HG03045 (cell line): ENCODE measurements at regions not wholly inside any gene's neighbourhood (a gene's known extent, or its start where the extent isn't known, plus 50 kb on each side); places are given as distances from the start of the nearest gene placed in this dataset.

Experiments
- ATAC-seq: cut with Tn5 transposase; IDR thresholded peaks from one replicate; pipeline ENCODE4 v1.9.1; 2021; ENCODE audit warnings: mild to moderate bottlenecking, moderate library complexity; ENCODE audit not compliant: unreplicated experiment

DNA sequence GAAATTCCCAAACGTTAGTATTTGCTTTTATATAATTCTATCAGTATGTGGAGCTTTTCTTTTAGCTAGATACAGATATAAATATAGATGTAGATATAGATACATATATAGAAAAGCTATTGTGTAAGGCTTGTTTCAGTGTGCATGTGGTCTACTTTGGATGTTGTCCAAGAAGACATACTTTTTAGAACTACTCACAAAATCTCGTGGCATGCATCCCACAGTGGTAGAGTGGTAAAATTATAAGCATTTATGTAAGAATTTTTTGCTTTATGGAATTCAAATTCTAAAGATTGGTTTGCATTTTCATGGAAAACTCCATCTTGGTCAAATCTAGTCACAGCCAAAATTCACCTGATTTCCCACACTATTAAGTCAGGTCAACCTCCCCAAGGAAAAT lies 880.4 kb downstream of the EFNB2 start:
- no peak for ATAC-seq

DNA sequence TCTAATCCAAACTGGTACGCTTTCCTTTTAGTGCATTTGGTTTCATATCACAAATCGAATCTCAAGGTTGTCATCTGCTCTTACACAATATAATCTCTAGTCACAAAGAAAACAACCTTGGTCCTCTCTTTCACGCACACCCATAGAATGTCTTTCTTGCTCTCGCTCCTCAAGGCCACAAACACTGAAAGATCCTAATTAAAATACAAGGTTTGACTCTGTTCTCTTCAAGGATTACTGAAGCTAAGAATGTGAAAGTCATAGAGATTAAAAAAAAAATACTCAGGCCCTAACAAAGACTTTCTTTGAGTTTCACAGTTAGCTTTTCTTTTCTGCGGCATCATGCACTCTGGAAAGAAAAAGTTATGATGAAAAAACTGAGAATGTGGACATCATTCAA lies 891.5 kb downstream of the EFNB2 start:
- no peak for ATAC-seq

DNA sequence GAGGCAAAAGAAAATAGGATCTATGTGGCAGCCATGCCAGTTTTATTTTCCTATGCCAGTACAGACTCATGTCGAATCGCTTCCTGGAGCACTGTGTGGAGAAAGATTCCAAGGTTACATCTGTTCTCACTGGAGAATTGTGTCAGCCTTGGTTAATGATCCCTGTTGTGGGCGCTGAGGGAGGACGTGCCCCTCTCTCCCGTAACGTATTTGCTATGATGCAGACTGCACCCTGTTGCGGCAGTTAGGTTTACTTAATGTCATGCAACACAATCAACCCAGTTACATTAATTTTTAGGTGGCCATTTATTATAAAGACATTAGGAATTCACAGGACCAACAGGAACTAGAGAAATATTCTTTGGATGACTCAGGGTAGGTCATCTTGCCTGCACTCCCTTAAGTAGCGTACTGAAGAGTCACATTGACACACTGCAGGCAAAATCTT lies 892.9 kb downstream of the EFNB2 start:
- ATAC-seq, result no peak

DNA sequence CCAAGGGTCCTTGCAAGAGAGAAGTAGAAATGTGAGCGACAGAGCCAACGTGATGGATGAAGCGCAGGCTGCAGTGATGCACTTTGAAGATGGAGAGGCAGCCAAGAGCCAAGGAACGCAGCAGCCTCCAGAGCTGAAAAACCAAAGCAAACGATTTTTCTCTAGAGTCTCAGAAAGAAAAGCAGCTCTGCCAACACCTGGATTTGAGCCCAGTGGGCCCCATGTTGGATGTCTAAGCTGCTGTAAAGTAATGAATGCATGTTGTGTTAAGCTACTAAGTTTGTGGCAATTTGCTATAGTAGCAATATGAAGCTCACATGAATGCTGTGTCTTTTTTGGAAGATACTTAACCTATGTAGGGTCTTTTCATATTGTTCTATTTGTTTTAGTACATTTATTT lies 894.3 kb downstream of the EFNB2 start:
- ATAC-seq, result no peak

DNA sequence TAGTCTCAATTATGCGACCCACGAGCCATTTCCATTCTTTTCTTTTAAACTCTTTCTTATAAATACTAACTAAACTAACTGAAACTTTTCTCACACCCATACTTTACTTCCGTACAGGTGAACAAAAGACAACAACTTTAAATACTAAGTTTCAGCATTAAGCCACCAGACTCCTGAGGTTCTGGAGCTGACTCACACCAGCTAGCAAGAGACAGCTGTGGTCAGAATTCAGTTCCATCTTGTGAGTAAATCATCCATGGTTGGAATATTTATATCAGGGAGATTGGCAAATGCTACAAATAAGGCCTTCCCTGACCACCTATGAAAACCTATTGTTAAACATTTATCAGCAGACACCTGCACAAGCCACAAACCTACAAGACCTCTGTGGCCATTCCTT lies 897.0 kb downstream of the EFNB2 start:
- ATAC-seq, result no peak

DNA sequence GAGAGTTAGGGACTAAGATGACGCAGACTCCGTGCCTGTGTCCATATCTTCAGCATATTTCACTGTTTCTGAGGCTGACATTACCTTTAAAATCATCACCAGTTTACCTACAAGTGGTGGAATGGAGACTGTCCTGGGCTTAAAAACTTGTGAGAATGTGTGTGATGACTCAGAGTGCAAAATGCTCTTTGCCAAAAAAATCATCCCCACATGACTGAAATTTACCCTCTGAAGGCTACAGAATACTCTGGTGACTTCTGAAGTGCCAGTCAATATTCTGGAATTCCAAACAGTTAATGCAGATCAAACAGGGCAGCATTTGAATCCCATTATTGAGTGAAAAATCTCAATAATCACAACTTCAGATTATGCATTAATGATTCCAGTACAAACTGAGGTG lies 901.4 kb downstream of the EFNB2 start:
- no peak for ATAC-seq

DNA sequence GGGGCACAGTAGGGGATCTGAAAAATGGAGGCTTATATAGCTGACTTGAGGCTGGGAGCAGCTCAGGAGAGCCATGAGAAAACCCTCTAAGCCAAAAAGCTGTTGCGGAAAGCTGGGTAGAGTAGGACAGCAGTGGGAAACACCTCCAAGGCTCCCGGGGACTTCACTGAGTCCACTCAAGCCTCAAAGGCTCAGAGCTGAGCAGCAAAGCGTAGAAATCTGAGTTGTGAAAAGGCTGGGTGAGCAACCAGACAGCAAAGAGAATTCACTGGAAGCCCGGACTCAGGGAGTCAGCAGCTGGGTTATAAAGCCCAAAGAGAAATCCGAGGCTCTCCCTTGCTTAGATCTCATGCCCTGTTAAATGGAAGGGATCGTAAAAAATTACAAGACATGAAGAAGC lies 905.0 kb downstream of the EFNB2 start:
- no peak for ATAC-seq

DNA sequence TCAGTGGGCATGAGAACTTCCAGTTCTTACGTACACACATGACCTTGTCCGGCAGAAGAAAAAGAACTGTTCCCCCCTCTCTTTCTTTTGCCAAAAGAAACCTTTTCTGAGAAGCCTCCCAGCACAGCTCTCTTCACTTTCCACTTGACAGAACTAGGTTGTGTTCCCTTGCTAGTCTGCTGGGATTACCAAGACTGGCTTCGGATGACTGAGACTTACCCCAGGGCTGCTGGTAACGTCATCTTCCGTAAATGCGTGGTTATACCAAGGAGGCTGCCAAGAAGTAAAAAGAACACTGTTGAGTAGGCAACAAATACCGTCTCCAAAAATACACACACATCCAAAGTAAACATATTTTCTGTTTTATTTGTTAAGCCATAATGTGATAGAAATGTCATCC lies 908.2 kb downstream of the EFNB2 start:
- no peak for ATAC-seq

DNA sequence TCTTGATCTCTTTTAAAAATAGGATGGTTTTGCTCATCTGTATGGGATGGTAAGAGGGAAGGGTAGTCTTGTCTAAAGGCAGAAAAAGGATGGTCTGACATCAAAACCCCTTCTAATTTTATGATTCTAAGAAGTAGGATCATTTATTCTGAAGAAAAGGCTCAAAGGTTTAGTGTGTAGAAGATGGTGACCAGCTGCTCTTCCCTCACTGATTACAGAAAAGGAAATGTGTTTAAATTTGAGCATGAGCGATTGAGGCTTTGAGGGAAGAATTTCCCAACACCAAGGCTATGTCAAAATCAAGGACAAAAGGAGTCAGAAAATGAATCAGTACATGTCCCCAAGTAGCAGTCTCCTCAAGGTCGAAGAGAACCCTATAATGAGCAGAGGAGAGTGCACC lies 909.8 kb downstream of the EFNB2 start:
- no peak for ATAC-seq

DNA sequence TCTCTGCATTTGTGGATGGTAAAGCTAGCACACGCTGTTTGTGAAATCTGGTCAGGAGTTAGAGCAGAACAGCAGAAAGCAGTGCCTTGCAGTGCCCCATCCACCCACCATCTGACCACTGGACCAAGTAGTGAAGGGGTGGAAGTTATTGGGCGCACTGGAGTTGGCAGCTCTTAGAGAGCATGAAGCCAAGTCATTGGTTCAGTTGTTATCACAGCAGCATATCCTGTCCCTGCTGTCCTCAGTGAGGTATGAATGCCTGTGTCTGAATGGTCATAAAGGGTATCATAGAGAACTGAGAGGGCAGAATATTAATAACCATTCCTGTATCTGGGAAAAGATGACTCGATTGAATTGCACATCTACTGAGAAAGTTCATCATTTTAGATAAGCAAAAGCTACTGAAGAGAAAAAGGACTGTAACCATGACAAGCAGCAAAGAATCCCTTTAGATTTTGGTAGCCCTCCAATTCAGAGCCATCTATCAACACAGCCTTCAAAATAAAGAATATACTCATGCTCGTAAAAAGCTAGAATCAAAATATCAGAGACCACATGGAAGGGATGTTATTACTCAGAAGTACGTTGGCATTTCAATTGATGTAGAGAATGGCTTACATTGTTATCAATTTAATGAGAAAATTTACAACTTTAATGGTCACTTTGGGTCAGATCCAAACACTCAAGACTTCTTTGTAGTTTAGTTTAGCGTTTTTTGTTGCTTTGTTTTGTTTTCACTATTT lies 919.0 kb downstream of the EFNB2 start:
- ATAC-seq, result no peak

DNA sequence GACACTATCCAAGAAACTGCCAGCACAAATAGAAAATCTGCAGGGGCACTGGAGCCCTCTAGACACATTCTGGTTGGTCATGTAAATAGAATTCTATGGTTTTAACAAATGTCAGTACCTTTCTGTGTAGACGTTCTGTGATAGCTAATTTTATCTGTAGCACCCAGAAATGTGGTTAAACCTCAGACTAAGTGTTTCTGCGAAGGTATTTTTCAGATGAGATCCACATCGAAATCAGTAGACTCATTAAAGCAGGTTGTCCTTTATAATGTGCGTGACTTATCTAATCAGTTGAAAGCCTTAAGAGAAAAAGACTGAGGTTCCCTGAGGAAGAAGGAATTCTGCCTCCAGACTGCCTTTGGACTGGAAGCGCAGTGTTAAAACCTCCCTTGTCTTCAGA lies 922.9 kb downstream of the EFNB2 start:
- no peak for ATAC-seq

DNA sequence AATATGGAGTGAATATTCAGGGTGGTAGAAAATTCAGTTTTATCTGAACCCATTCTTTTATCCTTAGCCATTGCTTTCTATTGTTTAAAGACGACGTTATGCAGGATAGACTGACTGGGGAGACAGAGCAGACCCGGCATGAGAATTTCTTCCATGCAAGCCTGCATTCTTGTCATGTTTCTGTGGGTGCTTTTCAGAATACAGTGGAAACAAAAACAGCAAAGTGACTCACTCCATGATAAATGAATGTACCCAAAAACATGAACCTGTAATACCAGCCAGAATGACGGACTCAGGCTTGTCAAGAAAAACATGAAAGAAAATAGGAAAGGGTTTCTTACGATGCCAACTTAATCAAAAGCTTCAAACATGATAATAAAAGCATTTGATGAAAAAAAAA lies 924.0 kb downstream of the EFNB2 start:
- no peak for ATAC-seq

DNA sequence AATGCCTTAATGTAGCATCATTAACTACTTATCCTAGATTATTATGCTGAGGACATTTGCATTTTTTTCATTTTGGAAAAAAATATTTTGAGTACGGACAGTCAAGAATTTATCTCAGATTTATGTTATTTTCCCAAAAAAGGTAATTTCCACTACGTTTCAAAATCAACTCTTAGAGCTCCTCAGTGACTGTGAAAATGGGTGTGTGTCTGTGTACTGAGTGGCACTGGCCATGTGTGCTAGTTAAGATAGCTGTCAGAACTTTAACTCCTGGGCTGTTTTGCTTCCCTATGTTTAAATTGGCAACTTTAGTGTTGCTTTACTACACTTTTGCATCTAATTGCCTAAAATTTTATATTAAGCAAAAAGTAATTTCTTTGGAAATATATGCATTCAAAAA lies 927.4 kb downstream of the EFNB2 start:
- ATAC-seq, result no peak

DNA sequence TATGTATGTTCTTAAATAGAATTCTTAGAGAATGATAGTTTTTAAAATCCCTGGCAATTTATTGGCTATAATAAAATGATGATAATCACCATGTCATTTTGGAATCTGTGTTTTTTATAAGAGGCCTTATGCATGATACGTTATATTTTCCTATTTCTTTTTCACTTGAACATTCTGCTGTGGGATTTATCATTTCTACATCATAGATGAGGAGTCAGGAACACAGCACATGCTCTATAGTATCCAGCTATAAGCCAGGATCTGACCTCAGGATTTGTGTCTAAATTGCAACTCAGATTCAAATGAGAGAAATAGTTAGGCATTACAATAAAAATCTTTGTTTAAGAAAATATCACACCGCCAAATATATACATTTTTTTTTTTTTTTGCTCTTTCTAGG lies 928.0 kb downstream of the EFNB2 start:
- ATAC-seq, result no peak

DNA sequence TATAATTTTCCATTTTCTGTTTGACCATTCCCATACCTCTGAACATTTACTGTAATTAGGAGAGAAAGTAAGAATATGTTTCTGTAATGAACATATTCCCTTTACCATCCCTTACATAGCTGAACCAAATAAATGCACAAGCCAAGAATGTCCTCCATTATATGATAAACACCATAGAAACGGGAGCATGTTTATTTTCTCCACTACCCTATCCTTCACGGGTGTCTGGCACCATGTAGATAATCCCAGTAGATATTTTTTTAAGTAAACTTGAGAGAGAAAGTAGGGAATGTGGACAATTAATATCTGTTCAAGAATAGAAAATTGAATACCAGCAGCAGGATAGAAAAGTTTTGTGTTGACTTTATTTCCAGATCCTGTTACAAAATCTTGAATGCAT lies 928.4 kb downstream of the EFNB2 start:
- ATAC-seq, result no peak

DNA sequence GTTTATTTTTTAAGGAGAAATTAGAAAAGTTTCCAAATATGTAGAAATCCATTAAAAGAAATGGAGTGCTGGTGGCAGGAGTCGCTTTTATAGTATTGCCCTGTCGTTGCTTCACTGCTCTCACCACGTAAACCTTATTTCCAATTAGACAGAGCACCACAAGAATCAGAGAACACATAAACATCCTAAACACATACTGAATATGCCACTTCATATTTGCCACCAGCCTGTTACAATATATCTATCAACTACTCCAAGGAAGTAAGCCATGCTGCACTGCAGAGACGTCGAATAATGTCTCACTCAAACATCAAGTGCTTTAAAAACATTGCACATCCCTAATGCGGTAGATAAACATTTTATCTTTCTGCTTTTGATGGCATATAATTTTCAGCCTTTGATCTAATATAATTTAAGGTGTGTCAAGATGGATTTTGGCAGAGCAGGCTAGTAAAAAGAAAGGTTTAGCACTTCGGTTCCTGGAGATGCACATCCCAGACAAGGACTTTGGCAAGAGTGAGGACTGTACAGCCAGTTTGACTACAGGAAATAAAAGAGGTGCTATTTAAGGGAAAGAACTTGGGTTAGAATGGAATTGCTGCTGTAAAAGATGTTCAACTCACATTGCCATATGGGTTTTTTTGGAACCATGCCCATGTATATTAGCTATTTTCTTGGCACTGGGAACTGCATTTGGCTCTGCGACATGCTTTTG lies 932.3 kb downstream of the EFNB2 start:
- ATAC-seq, result no peak

DNA sequence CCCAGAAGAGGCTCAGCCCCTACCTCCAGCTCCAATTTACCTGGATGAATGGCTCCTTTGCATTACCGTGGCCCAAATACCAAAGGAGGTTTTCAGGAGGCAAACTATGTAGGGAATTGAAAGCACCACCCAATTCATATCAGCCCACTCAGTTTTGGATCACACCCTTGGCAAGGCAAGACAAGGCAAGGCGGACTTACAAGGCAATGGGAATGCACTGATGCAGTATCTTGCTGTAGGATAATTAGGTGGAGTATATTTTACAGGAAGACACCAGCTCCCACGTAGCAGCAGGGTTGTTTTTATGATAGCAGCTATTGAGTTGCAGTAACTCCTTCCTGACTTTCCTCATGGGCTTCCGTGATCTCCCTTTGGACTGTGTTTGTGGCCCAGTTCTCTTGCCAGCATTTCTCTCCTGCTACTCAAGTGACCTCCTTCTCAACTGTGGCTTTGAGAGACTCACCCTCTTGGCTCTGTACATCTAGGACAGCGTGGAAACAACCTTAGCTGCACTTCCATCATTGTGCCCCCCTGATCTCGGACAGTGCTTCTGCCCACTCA lies 935.9 kb downstream of the EFNB2 start:
- ATAC-seq, result no peak

DNA sequence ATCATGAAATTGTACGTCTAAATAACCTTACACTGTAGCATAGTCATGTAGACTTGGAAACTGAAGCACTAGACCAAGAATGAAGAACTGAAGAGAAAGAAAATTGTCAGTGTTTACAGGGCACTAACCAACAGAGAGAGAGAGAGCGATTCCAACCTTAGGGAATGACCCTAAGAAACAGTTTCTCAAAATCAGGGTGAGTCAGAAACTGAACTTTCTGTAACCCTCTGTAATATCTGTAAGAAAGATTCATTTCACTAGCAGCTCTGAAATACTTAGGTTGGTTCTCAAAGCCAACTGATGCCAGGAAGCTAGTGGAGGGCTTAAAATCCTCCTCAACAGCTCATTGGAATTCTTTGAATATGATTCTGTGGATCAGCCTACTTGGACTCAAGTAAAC lies 936.9 kb downstream of the EFNB2 start:
- ATAC-seq, result no peak

DNA sequence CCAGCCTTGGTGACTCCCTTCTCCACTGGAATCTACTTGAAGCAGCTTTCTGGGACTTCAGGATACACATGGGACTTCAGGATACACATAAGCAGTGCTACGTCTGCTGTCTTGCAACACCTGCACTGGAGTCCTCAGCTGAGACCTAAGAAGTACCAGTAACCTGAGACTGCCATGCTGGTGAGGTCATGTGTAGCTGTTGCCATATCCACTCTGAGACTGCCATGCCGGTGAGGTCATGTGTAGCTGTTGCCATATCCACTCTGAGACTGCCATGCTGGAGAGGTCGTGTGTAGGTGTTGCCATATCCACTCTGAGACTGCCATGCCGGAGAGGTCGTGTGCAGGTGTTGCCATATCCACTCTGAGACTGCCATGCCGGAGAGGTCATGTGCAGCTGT lies 937.9 kb downstream of the EFNB2 start:
- ATAC-seq, result no peak

DNA sequence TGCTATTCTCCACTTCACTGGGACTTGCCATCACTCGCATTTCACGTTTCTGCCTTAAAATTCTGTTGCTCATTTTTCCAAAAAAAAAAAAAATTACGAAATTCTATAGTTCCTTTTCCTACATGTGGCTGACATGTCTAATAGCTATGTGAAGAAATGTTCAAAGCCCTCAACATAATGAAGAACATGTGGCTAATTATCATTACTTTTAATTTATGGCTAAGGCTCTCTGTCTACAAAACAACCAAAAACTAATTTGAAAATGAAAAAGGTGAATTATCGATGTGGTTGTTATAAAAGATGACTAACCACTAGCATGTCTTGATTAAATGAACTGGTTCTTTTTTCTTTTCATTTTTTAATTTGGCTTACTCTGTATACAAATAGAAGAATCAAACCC lies 940.0 kb downstream of the EFNB2 start:
- ATAC-seq, result no peak

DNA sequence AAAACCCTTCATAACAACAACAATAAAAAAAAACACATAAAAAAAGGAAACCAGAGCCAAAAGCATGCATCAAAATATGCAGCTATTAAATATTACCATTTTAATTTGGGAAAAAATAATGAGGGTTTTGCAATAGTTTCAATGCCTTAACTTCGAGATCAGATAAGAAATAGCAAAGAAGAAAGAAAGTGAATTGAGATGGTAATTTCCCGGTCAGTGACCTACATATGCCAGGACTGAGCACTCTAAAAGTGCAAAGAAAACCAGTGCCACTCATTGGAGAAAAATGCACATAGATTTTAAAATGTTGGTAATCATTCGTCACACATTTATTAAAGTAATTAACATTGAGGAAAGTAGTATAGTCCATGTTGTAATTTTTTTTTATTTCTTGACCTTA lies 944.2 kb downstream of the EFNB2 start:
- no peak for ATAC-seq

DNA sequence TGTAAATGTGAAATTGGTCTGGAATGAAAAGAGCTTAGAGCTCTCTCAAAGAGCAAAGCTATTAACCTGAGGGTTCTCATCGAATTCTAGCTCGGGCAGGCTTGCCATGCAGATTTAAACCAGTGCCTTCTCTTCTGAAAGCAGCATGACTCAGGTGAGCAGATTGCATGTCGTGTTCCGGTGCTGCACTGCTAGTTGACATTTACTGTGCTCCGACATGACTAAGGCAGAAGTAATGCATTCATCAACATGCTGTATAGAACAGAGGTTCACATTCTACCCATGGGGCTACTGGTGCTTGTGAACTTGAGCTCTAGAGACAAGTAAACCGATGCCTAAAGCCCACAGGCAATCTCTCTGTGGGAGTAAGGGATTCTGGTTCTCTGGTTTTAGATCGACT lies 947.7 kb downstream of the EFNB2 start:
- ATAC-seq, result no peak
